Posterior vena cava (tissue), 2 donors: ENCODE measurements at regions not wholly inside any gene's neighbourhood (a gene's known extent, or its start where the extent isn't known, plus 50 kb on each side); places are given as distances from the start of the nearest gene placed in this dataset.
"Not testable (repeated sequence)": the region's sequence is repeated elsewhere in the genome, so short reads cannot be mapped to it uniquely, and the experiment has no call there.

ENCODE experiments used
- DNase-seq: peaks from one replicate; pipeline ENCODE4 v3.0.0-alpha.2; 2020; ENCODE audit warnings: low spot score
- intact Hi-C, 2 donors: fragments of 100-400 bp; cut with DNase I; formaldehyde crosslinking; loops; one replicate each; pipeline versions ENCODE4 v1.14.1 to v1.14.2; 2022 to 2023
- donor health status: DM: yes; HTN: yes; CAD: no.
- donor health status: DM: yes; HTN: yes; CAD: no.

DNA sequence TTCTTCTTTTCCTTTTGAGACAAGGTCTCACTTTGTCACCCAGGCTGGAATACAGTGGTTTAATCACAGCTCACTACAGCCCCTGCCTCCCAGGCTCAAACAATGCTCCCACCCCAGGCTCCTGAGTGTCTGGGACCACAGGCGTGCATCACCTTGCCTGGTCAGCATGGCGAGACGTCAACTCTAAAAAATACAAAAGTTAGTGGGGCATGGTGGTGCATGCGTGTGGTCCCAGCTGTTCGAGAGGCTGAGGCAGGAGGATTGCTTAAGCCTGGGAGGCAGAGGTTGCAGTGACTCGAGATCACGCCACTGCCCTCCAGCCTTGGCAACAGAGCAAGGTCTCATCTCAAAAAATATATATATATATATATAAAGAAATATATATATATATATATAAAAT, 242.4 kb downstream of the SHOX start:
- intact Hi-C loops, result no loop called here
- DNase-seq, result no peak

DNA sequence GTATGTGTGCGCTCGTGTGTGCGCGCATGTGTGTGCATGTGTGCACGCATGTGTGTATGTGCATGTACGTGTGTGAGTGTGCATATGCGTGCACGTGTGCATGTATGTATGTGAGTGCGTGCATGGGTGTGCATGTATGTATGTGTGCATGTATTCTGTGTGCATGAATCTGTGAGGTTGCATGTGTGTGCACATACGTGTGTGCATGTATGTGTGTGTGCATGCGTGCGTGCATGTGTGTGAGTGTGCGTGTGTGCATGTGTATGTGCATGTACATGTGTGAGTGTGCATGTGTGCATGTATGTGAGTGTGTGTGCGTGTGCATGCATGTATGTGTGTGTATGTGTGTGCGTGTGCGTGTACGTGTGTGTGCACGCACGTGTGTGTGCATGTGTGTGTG, 241.5 kb downstream of the SHOX start:
- DNase-seq, result no peak

DNA sequence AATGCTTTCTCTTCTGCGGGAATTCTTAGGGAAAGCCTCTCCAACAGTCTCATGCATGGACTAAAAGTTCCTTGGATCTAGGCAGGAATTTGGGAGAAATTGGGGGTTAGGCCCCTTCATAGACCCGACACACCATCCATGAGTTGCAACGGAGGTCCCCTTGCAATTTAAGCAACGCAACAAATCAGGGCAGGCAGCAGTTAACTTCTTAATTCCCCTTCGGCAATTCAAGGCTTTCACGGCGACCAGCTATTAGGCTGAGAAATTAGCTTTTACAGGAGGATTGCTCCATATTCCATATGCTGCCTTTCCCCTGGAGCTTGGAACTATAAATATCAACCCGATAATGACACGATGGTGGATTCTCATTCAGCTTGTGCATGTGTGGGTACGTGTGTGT, 241.0 kb downstream of the SHOX start:
- DNase-seq, result no peak
- intact Hi-C loops, result no loop called here

More for the DNA sequence above, 241.5 kb downstream of the SHOX start:
- intact Hi-C loops, result no loop called here

DNA sequence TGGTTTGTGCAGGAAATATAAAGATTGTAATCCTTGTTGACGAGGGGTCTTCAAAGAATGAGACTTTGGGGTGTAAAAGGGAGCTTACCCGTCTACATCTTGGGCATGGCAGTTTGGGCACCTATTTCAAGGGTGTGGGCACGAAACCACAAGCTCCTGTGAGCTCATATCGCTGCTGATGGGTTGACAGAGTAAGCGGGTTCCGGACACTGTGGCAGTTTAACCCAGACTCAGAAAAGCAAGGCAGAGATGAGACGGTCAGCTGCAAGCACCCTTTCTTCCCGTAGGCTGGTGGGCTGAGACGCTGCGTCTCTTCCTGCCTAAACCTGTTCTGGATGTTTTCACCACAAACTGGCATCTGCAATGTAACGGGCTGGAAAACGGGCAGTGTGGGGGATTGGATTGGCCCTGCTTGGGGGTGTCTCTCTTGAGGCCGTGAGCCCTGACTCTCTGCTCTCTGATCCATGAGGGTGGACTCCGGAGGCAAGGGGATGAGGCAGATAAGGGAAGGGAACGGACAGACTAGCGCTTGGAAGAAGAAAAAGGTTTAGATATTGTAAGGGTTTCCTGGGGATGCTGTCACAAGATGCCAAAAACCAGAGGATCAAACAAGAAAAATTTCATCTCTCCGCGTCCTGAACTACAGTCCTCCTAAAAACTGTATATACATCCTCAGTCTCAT, 237.5 kb downstream of the SHOX start:
- intact Hi-C loops, result no loop called here
- DNase-seq, result no peak

DNA sequence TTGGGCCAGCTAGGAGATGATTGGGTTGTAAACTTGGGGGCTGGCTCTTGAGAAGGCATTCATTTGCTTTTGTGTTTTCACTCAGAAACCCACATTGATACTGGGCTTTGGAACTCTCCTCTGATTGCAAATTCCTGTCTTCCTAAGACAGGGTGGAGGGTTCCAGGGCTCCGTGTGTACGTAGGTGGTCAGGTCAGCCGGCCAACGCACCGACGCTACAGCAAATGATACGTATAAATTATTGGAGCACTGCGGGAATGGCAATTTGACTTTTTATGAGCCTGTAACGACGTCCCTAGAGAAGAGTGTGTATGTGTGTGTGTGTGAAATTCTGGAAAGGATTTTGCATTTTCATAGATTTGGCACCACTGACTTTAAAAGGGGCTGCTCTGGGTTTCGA, 236.9 kb downstream of the SHOX start:
- no peak for DNase-seq
- intact Hi-C loops, result no loop called here

DNA sequence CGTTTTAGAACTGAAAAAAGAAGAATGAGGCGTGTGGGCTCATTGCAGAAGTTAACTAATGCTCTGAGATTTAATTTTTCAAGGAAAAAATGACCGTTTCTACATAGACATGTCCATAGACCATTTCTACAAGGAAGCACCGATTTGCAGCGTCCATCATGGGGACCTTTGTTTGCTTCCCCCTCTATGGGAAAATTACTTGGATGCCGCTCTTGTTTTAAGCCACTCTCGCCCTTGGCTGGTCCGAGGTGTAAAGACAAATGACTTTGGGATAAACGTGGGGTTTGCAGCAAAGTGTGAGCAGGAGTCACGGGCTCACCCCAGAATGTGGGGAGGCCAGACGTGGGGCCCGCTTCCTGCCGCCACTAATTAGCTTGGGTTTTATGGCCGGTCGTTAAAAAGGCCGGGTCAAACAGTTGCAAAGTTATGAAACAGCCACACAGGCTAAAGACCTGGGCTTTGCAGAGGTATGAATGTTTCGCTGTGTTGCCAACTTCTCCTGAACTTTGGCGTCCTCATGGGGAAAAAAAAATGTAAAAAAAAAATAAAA, 235.9 kb downstream of the SHOX start:
- DNase-seq, result no peak
- intact Hi-C loops, result no loop called here

DNA sequence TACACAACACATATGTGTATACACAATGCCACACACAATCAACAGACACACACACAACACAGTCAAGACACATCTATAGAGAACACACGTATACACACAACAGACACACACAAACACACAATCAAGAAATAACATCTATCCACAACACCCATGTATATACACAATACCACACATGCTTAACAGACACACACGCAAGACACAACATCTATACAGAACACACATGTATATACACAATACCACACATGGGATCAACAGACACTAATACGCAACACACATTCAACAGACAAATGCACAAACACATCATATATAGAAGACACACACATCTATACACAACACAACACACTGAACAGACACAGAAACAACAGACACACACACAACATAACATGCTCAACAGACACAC, 234.8 kb downstream of the SHOX start:
- DNase-seq, result no peak
- intact Hi-C loops, result no loop called here

DNA sequence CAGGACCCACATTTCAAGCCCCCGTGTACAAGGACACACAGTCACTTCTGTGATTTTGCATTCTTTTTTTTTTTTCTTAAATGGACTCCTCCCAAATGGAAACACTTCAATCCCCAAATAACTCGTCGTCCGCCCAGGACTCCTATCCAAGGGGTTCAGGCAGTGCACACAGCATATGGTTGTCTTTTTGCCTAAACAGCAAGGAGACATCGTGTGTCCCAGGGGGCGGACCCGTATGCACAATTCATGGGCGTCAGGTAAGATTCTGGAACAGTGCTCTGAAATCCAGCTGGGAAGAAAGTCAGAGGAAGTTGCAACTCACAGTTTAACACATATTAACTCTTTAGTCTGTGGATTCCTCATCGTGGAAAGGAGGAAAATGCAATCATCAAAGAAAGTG, 231.3 kb downstream of the SHOX start:
- no peak for DNase-seq
- intact Hi-C loops, result no loop called here

DNA sequence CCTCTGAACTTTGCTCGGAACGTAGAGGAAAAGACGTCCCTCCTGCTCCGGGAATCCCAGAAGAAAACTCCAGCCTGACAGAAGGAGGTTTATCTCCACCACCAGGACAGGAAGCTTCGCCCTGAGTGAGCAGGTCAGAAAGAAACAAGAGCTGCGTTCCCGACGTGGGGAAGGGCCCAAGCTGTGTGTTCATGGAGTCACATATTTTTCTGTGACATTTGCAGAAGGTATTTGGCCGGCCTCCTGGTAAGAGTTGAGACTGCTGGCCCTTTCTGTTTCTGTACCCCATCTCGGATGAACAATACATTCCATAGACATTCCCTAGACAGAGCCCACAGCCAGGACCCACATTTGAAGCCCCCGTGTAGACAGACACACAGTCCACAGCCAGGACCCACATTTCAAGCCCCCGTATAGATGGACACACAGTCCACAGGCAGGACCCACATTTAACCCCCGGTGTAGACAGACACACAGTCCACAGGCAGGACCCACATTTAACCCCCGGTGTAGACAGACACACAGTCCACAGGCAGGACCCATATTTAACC, 230.8 kb downstream of the SHOX start:
- no peak for DNase-seq
- intact Hi-C loops, result no loop called here

DNA sequence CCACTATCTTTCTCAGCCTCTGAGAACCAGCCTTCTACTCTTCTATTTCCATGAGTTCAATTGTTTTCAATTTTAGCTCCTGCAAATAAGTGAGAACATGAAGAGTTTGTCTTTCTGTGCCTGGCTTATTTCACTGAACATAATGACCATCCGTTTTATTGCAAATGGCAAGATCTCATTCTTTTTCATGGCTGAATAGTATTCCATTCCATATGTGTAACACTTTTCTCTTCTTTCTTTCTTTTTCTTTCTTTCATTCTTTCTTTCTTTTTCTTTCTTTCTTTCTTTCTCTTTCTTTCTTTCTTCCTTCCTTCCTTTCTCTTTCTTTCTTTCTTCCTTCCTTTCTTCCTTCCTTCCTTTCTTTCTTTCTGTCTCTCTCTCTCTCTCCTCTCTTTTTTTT, 228.7 kb downstream of the SHOX start:
- no peak for DNase-seq
- intact Hi-C loops, result no loop called here

DNA sequence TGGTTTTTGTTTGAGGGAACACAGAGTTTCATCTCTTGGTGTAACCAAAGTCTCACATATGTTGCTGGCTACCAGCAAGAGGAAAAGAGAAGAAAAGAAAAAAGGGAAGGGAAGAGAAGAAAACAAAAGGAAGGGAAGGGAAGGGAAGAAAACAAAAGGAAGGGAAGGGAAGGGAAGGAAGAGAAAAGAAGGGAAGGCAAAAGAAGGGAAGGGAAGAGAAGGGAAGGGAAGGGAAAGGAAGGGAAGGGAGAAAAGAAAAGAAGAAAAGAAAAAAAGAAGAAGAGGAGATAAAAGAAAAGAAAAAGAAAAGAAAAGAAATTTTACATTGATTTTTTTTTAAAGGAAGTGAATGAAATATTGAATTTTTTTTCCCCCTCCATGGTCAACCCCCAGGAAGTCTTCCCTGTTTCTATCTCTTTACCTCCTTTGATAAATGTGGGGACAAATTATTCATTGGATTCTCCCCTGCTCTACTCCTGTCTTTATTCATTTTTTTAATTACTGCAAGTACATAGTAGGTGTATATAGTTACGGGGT, 228.0 kb downstream of the SHOX start:
- intact Hi-C loops, result no loop called here
- no peak for DNase-seq

DNA sequence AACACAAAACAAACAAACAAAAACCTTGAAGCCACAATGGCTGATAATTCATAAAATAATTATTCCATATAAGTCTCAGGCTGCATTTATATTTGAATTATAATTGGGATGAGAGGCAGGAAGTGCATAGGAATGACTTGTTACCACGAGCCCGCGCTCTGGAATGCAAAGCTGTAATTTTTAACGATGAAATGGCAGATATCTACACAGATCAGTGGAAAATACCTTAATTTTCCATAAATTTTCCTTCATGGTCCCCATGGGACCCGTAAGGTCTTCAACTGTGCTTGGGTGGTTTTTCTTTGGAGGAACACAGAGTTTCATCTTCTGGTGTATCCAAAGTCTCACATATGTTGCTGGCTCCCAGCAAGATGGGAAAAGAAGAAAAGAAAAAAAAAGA, 226.8 kb downstream of the SHOX start:
- no peak for DNase-seq
- intact Hi-C loops, result no loop called here

DNA sequence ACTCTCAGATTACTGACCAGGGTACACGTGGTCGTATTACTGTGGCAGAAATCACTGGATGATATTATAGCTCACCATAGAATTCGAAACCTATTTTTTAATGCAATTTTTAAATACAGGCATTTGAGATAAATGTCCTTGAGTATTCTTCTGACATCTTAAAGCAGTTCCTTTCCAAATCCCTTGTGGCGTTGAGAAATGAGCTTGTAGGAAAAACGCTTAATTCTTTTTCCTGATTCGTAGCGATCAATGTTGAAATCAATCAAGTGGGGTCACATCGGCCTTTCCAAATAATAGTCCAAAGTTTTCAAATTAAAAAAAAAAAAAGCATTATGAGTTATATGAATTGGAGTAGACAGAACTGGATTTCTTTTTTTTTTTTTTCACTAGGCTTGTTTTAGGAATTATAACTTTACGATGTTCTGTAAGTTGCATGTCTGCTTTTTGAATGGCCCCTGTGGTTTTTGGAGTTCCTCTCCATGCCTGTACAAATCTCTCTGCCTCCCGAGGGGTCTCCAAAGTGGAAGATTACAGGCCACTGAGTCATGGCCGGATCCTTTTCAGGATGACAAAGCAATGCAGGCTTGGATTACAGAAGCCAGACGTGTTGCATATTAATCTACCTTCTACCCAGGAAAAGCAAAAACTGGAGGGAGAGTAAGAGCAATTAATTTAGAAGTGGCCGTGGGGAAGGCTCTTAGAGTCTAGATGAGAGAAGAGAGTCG, 226.1 kb downstream of the SHOX start:
- intact Hi-C loops, result no loop called here
- DNase-seq, result no peak

DNA sequence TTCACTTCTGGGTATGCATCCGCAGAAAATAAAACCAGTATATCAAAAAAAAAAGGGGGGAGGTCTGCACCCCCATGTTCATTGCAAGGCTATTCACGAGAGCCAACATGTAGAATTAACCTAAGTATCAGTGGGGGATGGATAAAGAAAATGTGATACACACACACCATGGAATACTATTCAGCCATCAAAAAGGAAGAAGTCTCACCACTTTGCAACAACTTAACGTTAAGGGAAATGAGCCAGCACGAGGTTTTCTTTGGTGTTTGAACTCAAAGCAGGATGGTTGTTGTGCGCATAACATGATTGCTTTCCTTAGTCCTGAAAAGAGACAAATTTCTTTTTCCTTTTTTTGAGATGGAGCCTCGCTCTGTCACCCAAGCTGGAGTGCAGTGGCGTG, 222.7 kb downstream of the SHOX start:
- no peak for DNase-seq
- intact Hi-C loops, result no loop called here

DNA sequence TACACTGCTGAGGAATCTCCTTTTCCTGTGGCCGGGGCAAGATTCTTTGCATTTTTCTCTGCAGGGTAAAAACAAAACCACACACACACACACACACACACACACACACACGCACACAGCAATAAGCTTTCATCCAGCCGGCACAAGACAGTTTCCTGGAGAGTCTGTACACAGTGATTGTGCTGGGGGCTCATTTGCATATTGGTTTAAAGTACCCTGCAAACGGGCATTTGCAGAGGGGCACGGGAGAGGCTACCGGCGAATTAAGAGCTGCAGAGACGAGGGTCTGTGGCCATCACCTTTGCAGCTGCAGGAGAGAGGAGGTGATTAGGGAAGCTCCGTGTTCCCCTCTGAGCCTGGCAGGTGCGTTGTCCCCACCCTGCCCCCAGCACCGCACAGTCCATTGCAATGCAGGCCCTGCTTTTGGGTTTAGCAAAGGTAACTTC, 219.9 kb downstream of the SHOX start:
- no peak for DNase-seq
- intact Hi-C loops, result no loop called here

DNA sequence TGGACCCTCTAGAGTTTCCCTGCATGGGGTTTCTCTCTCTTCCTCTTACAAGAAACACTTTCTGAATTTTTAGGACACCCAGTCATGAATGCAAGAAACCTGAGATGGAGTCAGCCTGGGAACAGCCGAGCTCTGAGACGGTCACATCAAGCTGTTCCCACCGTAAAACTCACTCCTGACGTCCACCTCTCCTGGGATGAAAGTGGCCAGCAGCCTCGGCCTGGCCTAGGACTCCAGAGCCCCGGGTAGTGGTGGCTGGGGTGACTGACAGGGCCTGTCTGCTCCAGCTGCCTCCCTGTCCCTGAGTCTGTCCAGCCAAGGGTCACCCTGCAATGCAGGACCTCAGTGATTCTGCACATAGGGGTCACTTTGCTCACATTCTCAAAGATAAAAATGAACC, 217.8 kb downstream of the SHOX start:
- intact Hi-C loops, result no loop called here
- DNase-seq, result no peak

DNA sequence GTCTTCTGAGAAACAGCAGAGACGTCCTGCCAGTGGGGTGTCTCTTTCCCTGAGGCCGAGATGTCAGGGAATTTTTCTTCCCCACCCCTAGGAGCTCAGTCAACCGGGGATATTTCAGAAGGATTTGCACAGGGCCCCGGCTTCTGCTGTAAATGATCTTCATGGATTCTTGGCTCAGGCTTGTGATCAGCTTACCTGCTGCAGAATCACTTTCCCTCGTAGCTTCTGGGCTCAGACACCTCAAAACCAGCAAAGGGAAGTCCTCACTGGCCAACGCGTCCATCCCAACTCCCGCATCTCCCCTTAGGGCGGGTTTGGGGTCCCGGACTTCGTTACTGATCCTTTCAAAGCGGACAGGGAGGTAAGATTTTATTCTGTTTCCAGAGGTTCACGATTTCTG, 212.7 kb downstream of the SHOX start:
- no peak for DNase-seq
- intact Hi-C loops, result no loop called here

DNA sequence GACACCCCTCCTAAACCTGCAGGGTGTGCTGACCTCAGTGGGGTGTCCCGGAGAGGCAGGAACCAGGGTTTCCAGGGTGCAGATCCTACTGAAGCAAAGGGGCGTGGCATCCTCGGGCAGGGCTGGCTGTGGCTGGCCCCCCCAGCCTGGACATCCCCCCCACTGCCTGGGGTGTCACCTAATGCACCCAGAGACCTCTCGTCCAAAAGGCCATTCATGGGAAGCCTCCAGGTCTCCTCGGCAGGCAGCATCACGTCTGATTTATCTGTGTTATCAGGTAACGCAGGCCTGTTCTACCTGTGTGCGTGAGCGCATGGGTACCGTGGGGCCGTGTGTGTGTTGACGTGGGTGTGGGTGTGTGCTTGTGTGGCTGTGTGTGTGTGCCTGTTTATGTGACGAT, 210.0 kb downstream of the SHOX start:
- DNase-seq, result no peak
- intact Hi-C loops, result no loop called here

DNA sequence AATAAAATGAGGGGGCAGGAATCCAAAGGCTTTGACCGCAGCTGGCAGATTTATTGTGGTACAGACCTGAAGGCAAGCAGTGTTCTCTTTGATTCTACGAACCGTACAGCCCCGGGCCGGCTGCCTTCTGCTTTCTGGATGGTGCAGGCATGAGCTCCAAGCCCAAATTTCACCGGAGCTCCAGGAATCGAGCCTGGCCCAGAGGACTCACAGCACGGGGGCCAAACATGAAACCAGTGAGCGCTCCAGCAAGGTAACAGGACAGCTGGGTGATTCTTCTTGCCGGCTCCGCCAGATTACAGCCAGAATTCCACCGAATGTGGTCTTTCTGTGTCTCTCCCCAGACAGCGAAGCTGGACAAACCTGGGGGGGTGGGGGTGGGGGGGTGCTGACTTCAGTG, 208.1 kb downstream of the SHOX start:
- intact Hi-C loops, DNase-seq: not testable (repeated sequence)

DNA sequence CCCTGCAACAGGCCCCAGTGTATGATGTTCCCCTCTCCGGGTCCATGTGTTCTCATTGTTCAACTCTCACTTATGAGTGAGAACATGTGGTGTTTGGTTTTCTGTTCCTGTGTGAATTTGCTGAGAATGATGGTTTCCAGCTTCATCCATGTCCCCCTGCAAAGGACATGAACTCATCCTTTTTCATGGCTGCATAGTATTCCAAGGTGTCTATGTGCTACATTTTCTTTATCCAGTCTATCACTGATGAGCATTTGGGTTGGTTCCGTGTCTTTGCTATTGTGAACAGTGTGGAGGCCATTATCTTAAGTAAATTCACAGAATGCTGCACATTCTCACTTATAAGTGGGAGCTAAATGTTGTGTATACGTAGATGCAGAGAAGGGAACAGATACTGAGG, 205.3 kb downstream of the SHOX start:
- intact Hi-C loops, result not testable (repeated sequence)

More for the DNA sequence above, 205.3 kb downstream of the SHOX start:
- DNase-seq, result not testable (repeated sequence)
